ENCODE measurements at regions not wholly inside any gene's neighbourhood (a gene's known extent, or its start where the extent isn't known, plus 50 kb on each side); places are given as distances from the start of the nearest gene placed in this dataset.

GRCh38 chr4:163902417-163902816 is 407.9 kb downstream of the TMA16 start:
- TF ChIP-seq, protein P1, sequence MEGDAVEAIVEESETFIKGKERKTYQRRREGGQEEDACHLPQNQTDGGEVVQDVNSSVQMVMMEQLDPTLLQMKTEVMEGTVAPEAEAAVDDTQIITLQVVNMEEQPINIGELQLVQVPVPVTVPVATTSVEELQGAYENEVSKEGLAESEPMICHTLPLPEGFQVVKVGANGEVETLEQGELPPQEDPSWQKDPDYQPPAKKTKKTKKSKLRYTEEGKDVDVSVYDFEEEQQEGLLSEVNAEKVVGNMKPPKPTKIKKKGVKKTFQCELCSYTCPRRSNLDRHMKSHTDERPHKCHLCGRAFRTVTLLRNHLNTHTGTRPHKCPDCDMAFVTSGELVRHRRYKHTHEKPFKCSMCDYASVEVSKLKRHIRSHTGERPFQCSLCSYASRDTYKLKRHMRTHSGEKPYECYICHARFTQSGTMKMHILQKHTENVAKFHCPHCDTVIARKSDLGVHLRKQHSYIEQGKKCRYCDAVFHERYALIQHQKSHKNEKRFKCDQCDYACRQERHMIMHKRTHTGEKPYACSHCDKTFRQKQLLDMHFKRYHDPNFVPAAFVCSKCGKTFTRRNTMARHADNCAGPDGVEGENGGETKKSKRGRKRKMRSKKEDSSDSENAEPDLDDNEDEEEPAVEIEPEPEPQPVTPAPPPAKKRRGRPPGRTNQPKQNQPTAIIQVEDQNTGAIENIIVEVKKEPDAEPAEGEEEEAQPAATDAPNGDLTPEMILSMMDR (IDR thresholded peaks at IDR 0.05) = no peak
- TF ChIP-seq TFCP2L1 (CRISPR knock-in tag; IDR thresholded peaks at IDR 0.05) = no peak
- TF ChIP-seq POLR2A (IDR thresholded peaks at IDR 0.05; ENCODE audit: low read length) = no peak
- no peak for TF ChIP-seq RAD21 (conservative IDR thresholded peaks at IDR 0.05 in 1 of 2, IDR thresholded peaks at IDR 0.05 in 1 of 2)
- no peak for TF ChIP-seq CEBPB (IDR thresholded peaks at IDR 0.05)
- TF ChIP-seq RCOR1 (IDR thresholded peaks at IDR 0.05; ENCODE audit: low read depth, low read length) = no peak
- no peak for TF ChIP-seq CBX2 (IDR thresholded peaks at IDR 0.05; ENCODE audit: borderline replicate concordance, low read depth)
- TF ChIP-seq EP300 (IDR thresholded peaks at IDR 0.05) = no peak

Measured in A549 (cell line).